HCT116 (cell line): ENCODE measurements at regions not wholly inside any gene's neighbourhood (a gene's known extent, or its start where the extent isn't known, plus 50 kb on each side); places are given as distances from the start of the nearest gene placed in this dataset.

Experiments used
- ATAC-seq: fragments of 200-7000 bp; cut with Tn5 transposase; 2 replicates; pipeline ENCODE4 v1.9.1; 2020; ENCODE audit warnings: mild to moderate bottlenecking, moderate library complexity
- BruUV-seq: library from RNA; stranded (reverse); fragments of 400-500 nt; replicated peaks from 2 replicates; lab custom pipeline; 2021; lab: Mats Ljungman, UMichigan
- CTCF ChIA-PET: fragments of 300-600 bp; sonication (Branson Sonifier 250); formaldehyde crosslinking; loops from one replicate; lab custom pipeline; 2021; ENCODE audit warnings: antibody characterized with exemption; lab: Charles Lee
- POLR2A ChIA-PET: fragments of 300-600, 350-600 bp; sonication (Branson Sonifier 250); formaldehyde crosslinking; loops from one replicate; lab custom pipeline; 2021; ENCODE audit warnings: antibody characterized with exemption; lab: Charles Lee
- RAD21 ChIA-PET, 2 experiments: fragments of 300-600 bp; sonication (Branson Sonifier 250); formaldehyde crosslinking; loops; one replicate each; lab custom pipeline; 2023; ENCODE audit warnings: low total read pairs in 2 of 2; ENCODE audit not compliant: uncharacterized antibody in 2 of 2, unreplicated experiment in 2 of 2, low non-redundant PET in 1 of 2; lab: Charles Lee
- DNase-seq: peaks from one replicate; pipeline ENCODE4 v3.0.0-alpha.2; 2010; ENCODE audit warnings: low read depth, low spot score
- H2AFZ ChIP-seq: fragments of 200-600 bp; shearing (Covaris generic), sonication (generic); 2 replicates; pipeline ENCODE4 v1.6.1; 2017; ENCODE audit warnings: low read depth, mixed run types, mixed read lengths, antibody characterized with exemption, low read length; ENCODE audit not compliant: poor library complexity, severe bottlenecking
- H3K27ac ChIP-seq: 2 replicates; pipeline ENCODE4 v1.5.1; 2012; ENCODE audit warnings: low read depth, low read length
- H3K27me3 ChIP-seq: fragments of 200-600 bp; sonication (generic); 2 replicates; pipeline ENCODE4 v1.6.1; 2016; ENCODE audit warnings: mixed run types, low read length, mixed read lengths; ENCODE audit not compliant: insufficient read depth
- H3K36me3 ChIP-seq, 2 experiments: fragments of 200-500 bp in 1 of 2; fragments of 200-600 bp in 1 of 2; sonication (Bioruptor generic) in 1 of 2; sonication (generic) in 1 of 2; 2 replicates each; pipeline versions ENCODE4 v1.5.1 to v1.6.1; 2014 to 2016; ENCODE audit warnings: low read length in 2 of 2, inconsistent platforms in 1 of 2, mixed read lengths in 1 of 2, mixed run types in 1 of 2; ENCODE audit not compliant: insufficient read depth in 2 of 2, control insufficient read depth in 1 of 2
- H3K4me1 ChIP-seq, 2 experiments: fragments of 200-600 bp in 1 of 2; sonication (generic) in 1 of 2; 2 replicates each; pipeline versions ENCODE4 v1.5.1 to v1.6.1; 2012 to 2017; ENCODE audit warnings: low read length in 2 of 2, inconsistent platforms in 1 of 2, mild to moderate bottlenecking in 1 of 2, mixed read lengths in 1 of 2, mixed run types in 1 of 2, moderate library complexity in 1 of 2; ENCODE audit not compliant: insufficient read depth in 2 of 2, control insufficient read depth in 1 of 2
- H3K4me2 ChIP-seq: fragments of 200-600 bp; sonication (generic); 2 replicates; pipeline ENCODE4 v1.6.1; 2017; ENCODE audit warnings: mixed run types, low read length, mixed read lengths
- H3K4me3 ChIP-seq, 2 experiments: fragments of 200-600 bp in 1 of 2; sonication (generic) in 1 of 2; replicated peaks in 1 of 2; 2 replicates each; pipeline ENCODE4 v1.5.1; 2011 to 2016; ENCODE audit warnings: low read length in 2 of 2, control low read depth in 1 of 2, low read depth in 1 of 2, mild to moderate bottlenecking in 1 of 2, mixed read lengths in 1 of 2, mixed run types in 1 of 2
- H3K79me2 ChIP-seq: fragments of 200-600 bp; sonication (generic); 2 replicates; pipeline ENCODE4 v1.6.1; 2017; ENCODE audit warnings: mild to moderate bottlenecking, mixed run types, low read length, moderate library complexity, mixed read lengths; ENCODE audit not compliant: insufficient read depth
- H3K9ac ChIP-seq: fragments of 200-600 bp; sonication (generic); 2 replicates; pipeline ENCODE4 v1.6.1; 2016; ENCODE audit warnings: low read length, mixed read lengths
- H3K9me2 ChIP-seq: fragments of 200-600 bp; sonication (generic), shearing (Covaris generic); 2 replicates; pipeline ENCODE4 v1.6.1; 2017; ENCODE audit warnings: mixed run types, mild to moderate bottlenecking, moderate library complexity; ENCODE audit not compliant: insufficient read depth
- H3K9me3 ChIP-seq, 2 experiments: fragments of 200-500 bp in 1 of 2; fragments of 200-600 bp in 1 of 2; sonication (Bioruptor generic) in 1 of 2; sonication (generic) in 1 of 2; 2 replicates each; pipeline ENCODE4 v1.6.1; 2014 to 2017; ENCODE audit warnings: low read length in 2 of 2, mixed read lengths in 2 of 2, inconsistent platforms in 1 of 2, low read depth in 1 of 2, mild to moderate bottlenecking in 1 of 2, mixed run types in 1 of 2, moderate library complexity in 1 of 2; ENCODE audit not compliant: control insufficient read depth in 1 of 2, insufficient read depth in 1 of 2
- H4K20me1 ChIP-seq: fragments of 200-600 bp; sonication (generic), shearing (Covaris generic); 2 replicates; pipeline ENCODE4 v1.6.1; 2017; ENCODE audit warnings: mixed run types, mild to moderate bottlenecking, moderate library complexity; ENCODE audit not compliant: insufficient read depth
- EGR1 ChIP-seq: IDR thresholded peaks from 2 replicates; pipeline ENCODE4 v1.6.1; 2012; ENCODE audit warnings: low read depth
- ELF1 ChIP-seq: IDR thresholded peaks from 2 replicates; pipeline ENCODE4 v1.6.1; 2012; ENCODE audit warnings: low read depth, borderline replicate concordance
- EZH2 ChIP-seq: fragments of 200-600 bp; sonication (generic); IDR thresholded peaks from 2 replicates; pipeline ENCODE4 v1.6.1; 2017; ENCODE audit warnings: antibody characterized with exemption, mixed run types
- EZH2phosphoT487 ChIP-seq: fragments of 200-600 bp; IDR thresholded peaks from 2 replicates; pipeline ENCODE4 v1.6.1; 2018; ENCODE audit warnings: antibody characterized with exemption, borderline replicate concordance
- JUND ChIP-seq: IDR thresholded peaks from 2 replicates; pipeline ENCODE4 v1.6.1; 2012
- MAX ChIP-seq: IDR thresholded peaks from 2 replicates; pipeline ENCODE4 v1.6.1; 2012
- POLR2A ChIP-seq: IDR thresholded peaks from 2 replicates; pipeline ENCODE4 v1.7.0; 2011; ENCODE audit warnings: borderline replicate concordance; ENCODE audit not compliant: insufficient read depth, insufficient read length; ENCODE audit errors: extremely low read depth
- POLR2AphosphoS5 ChIP-seq: IDR thresholded peaks from 2 replicates; pipeline ENCODE4 v1.6.1; 2011; ENCODE audit warnings: mild to moderate bottlenecking, low read depth, low read length, moderate library complexity
- RAD21 ChIP-seq: IDR thresholded peaks from 2 replicates; pipeline ENCODE4 v1.6.1; 2012; ENCODE audit warnings: low read depth, mild to moderate bottlenecking
- SIN3A ChIP-seq: IDR thresholded peaks from 2 replicates; pipeline ENCODE4 v1.6.1; 2012; ENCODE audit warnings: low read depth
- SRF ChIP-seq: IDR thresholded peaks from 2 replicates; pipeline ENCODE4 v1.6.1; 2012; ENCODE audit warnings: low read depth
- TCF7L2 ChIP-seq: IDR thresholded peaks from 2 replicates; pipeline ENCODE4 v1.7.0; 2011; ENCODE audit warnings: borderline replicate concordance, inconsistent platforms; ENCODE audit not compliant: insufficient read depth, insufficient read length; ENCODE audit errors: extremely low read depth
- intact Hi-C: fragments of 100-400 bp; cut with micrococcal nuclease; formaldehyde crosslinking; loops from 2 replicates; pipeline ENCODE4 v1.10.0; 2022
- TF ChIP-seq, protein P1 (sequence below): IDR thresholded peaks from 2 replicates; pipeline ENCODE4 v1.6.1; 2012
- TF ChIP-seq, protein P2 (sequence below): IDR thresholded peaks from 2 replicates; pipeline ENCODE4 v1.6.1; 2011; ENCODE audit warnings: mild to moderate bottlenecking, low read length, moderate library complexity; ENCODE audit not compliant: insufficient replicate concordance; ENCODE audit errors: extremely low read depth
- TF ChIP-seq, protein P3 (sequence below): IDR thresholded peaks from 2 replicates; pipeline ENCODE4 v1.6.1; 2012; ENCODE audit warnings: low read depth

DNA sequence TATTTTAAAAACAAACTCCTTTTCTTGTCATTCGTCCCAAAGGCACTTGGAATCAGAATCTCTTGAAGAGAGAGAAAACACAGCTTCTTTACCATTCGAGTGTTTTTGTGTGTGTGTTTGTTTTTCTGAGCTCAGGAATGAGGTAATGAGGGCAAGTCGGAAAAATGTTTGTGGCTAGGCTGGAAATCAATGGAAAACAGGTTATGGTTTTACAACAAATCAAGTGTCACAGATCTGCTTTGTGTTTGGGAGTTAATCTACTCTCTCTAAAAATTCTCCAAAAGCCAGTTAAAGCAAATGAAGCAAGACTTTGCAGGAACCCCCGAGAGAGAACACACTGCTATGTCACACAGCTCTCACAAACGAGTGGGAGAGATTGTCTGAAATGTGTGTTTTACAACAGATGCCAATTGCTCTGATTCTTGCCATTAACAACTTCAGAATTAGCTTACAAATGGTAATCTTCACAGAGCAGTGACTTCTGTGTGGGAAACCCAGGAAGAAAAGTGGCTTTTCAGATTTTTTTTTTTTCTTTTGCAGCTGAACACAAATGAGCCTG is 264.1 kb downstream of the CBLL2 start:
- RAD21 ChIA-PET = no interaction called here
- Histone ChIP-seq H3K4me2 (no peak overlapping the region), H3K4me1 (no peaks in the 10 kb centered on the region), H2AFZ (no peak overlapping the region), H3K79me2 (no peaks in the 10 kb centered on the region), H3K9me2 (no peaks in the 10 kb centered on the region)
- DNase-seq (no peak), ATAC-seq (no peak)
- POLR2A ChIA-PET = no interaction called here
- TF ChIP-seq POLR2AphosphoS5 (no peak), EZH2 (no peak), TCF7L2 (no peak), EZH2phosphoT487 (no peak), MAX (no peak), JUND (no peak)
- TF ChIP-seq, all 23 proteins: peak for 0
- Histone ChIP-seq H3K9me3 (no peaks in the 10 kb centered on the region), H3K4me3 (no peak overlapping the region), H3K27ac (no peak overlapping the region), H3K27me3 (peaks cover 10% of the 10 kb centered on the region; the same call in 1 of the 2 replicates), H3K36me3 (no peaks in the 10 kb centered on the region), H3K9ac (no peak overlapping the region), H4K20me1 (no peaks in the 10 kb centered on the region)
- intact Hi-C loops = no loop called here
- CTCF ChIA-PET = no interaction called here
- no TSS peak for BruUV-seq

DNA sequence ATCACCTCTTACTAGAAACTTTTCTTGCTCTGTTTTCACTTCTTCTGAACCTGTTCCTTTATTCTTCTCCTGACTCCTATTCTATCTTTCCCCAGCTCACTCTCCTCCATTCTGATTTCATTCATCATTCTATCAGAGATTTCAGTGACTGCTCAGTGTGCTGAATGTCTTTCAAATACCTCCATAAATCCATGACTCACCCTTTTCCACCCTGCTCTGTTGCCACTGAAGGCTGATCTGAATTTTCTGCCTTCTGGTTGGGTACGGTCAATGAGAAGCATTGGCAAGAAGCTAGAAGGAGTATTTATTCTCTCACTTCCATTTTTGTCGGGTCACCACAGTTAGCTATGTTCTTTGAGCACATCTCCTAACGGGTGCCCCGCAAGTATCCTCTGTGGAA is 265.9 kb downstream of the CBLL2 start:
- BruUV-seq = no TSS peak
- TF ChIP-seq RAD21 = no peak
- TF ChIP-seq EZH2phosphoT487 = no peak
- no peak for TF ChIP-seq EGR1
- TF ChIP-seq, protein P1, sequence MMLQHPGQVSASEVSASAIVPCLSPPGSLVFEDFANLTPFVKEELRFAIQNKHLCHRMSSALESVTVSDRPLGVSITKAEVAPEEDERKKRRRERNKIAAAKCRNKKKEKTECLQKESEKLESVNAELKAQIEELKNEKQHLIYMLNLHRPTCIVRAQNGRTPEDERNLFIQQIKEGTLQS = no peak
- TF ChIP-seq SIN3A = no peak
- TF ChIP-seq, protein P2, sequence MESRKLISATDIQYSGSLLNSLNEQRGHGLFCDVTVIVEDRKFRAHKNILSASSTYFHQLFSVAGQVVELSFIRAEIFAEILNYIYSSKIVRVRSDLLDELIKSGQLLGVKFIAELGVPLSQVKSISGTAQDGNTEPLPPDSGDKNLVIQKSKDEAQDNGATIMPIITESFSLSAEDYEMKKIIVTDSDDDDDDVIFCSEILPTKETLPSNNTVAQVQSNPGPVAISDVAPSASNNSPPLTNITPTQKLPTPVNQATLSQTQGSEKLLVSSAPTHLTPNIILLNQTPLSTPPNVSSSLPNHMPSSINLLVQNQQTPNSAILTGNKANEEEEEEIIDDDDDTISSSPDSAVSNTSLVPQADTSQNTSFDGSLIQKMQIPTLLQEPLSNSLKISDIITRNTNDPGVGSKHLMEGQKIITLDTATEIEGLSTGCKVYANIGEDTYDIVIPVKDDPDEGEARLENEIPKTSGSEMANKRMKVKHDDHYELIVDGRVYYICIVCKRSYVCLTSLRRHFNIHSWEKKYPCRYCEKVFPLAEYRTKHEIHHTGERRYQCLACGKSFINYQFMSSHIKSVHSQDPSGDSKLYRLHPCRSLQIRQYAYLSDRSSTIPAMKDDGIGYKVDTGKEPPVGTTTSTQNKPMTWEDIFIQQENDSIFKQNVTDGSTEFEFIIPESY = no peak
- no peak for TF ChIP-seq SRF
- no peak for TF ChIP-seq ELF1
- no peak for TF ChIP-seq POLR2A
- TF ChIP-seq, protein P3, sequence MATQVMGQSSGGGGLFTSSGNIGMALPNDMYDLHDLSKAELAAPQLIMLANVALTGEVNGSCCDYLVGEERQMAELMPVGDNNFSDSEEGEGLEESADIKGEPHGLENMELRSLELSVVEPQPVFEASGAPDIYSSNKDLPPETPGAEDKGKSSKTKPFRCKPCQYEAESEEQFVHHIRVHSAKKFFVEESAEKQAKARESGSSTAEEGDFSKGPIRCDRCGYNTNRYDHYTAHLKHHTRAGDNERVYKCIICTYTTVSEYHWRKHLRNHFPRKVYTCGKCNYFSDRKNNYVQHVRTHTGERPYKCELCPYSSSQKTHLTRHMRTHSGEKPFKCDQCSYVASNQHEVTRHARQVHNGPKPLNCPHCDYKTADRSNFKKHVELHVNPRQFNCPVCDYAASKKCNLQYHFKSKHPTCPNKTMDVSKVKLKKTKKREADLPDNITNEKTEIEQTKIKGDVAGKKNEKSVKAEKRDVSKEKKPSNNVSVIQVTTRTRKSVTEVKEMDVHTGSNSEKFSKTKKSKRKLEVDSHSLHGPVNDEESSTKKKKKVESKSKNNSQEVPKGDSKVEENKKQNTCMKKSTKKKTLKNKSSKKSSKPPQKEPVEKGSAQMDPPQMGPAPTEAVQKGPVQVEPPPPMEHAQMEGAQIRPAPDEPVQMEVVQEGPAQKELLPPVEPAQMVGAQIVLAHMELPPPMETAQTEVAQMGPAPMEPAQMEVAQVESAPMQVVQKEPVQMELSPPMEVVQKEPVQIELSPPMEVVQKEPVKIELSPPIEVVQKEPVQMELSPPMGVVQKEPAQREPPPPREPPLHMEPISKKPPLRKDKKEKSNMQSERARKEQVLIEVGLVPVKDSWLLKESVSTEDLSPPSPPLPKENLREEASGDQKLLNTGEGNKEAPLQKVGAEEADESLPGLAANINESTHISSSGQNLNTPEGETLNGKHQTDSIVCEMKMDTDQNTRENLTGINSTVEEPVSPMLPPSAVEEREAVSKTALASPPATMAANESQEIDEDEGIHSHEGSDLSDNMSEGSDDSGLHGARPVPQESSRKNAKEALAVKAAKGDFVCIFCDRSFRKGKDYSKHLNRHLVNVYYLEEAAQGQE = no peak

More for the DNA sequence above, 265.9 kb downstream of the CBLL2 start:
- Histone ChIP-seq H3K9me2 (no peaks in the 10 kb centered on the region), H3K36me3 (no peaks in the 10 kb centered on the region), H3K9ac (no peak overlapping the region), H3K79me2 (no peaks in the 10 kb centered on the region), H3K27me3 (peaks cover 10% of the 10 kb centered on the region; the same call in 1 of the 2 replicates), H3K4me3 (no peak overlapping the region), H4K20me1 (no peaks in the 10 kb centered on the region), H3K9me3 (no peaks in the 10 kb centered on the region), H3K4me2 (no peak overlapping the region), H3K4me1 (no peaks in the 10 kb centered on the region), H3K27ac (no peak overlapping the region), H2AFZ (no peak overlapping the region)
- ATAC-seq (no peak), DNase-seq (no peak)
- CTCF ChIA-PET = no interaction called here
- intact Hi-C loops = no loop called here
- RAD21 ChIA-PET = no interaction called here
- POLR2A ChIA-PET = no interaction called here
